ENCODE measurements at regions not wholly inside any gene's neighbourhood (a gene's known extent, or its start where the extent isn't known, plus 50 kb on each side); places are given as distances from the start of the nearest gene placed in this dataset.

- no peak for TF ChIP-seq POLR2AphosphoS5 (IDR thresholded peaks at IDR 0.05; ENCODE audit: low read depth)
- TF ChIP-seq CTCF (conservative IDR thresholded peaks at IDR 0.05; ENCODE audit: low read depth in 2 of 2): no peak
- TF ChIP-seq JUNB (IDR thresholded peaks at IDR 0.05; ENCODE audit: unreplicated experiment): no peak
- no peak for TF ChIP-seq REST (IDR thresholded peaks at IDR 0.05; ENCODE audit: unreplicated experiment)
These were observed 1164.2 kb downstream of the NSUN3 start for GRCh38 chr3:95227092-95227491.

Data from GM23338 (cell line).